PFSK-1 (cell line): ENCODE measurements at regions not wholly inside any gene's neighbourhood (a gene's known extent, or its start where the extent isn't known, plus 50 kb on each side); places are given as distances from the start of the nearest gene placed in this dataset.

Experiments used
- FOXP2 ChIP-seq: optimal IDR thresholded peaks from 2 replicates; pipeline ENCODE3; 2011; ENCODE audit warnings: borderline replicate concordance, control low read depth, inconsistent platforms; ENCODE audit not compliant: insufficient read depth; ENCODE audit errors: extremely low read length, extremely low read depth
- POLR2AphosphoS5 ChIP-seq: IDR thresholded peaks from 2 replicates; pipeline ENCODE4 v1.6.1; 2012; ENCODE audit warnings: low read depth, mild to moderate bottlenecking, control low read depth, low read length, moderate library complexity
- SIN3A ChIP-seq: IDR thresholded peaks from 2 replicates; pipeline ENCODE4 v1.6.1; 2012; ENCODE audit warnings: mild to moderate bottlenecking, low read length, moderate library complexity, borderline replicate concordance; ENCODE audit not compliant: insufficient read depth
- TAF1 ChIP-seq: IDR thresholded peaks from 2 replicates; pipeline ENCODE4 v1.6.1; 2012; ENCODE audit warnings: low read length, control low read depth, borderline replicate concordance; ENCODE audit not compliant: insufficient read depth
- TF ChIP-seq, protein P1 (sequence below), 2 experiments: IDR thresholded peaks; 2 replicates each; pipeline versions ENCODE4 v1.6.1 to v1.8.0; 2011 to 2012; ENCODE audit warnings: low read depth in 2 of 2, low read length in 2 of 2, control low read depth in 1 of 2, inconsistent platforms in 1 of 2, mild to moderate bottlenecking in 1 of 2, moderate library complexity in 1 of 2; ENCODE audit not compliant: insufficient read depth in 1 of 2

DNA sequence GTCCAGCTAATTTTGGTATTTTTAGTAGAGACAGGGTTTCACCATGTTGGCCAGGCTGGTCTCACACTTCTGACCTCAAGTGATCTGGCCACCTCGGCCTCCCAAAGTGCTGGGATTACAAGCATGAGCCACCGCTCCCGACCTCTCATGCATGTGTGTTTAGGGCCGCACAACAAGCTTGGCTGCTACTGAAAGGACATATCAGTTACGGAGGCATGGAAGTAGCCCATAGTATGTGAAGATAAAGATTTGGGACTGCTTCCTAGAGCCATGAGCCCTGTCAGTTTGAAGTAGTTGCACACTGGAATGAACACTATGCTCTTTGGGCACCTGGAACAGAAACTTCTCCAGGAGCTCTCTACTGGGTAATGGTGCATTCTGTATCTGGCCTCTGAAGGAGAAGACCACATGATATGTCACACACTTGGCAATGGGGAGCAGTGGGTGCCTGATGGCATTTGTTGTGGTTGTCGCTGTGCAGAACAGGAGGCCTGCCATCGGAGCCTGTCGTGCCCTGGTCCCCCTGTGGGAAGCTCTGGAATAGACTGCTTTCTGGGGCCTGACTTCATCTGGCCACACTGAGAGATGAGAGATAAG, 144.7 kb upstream of the KIF26B start:
- TF ChIP-seq, protein P1, sequence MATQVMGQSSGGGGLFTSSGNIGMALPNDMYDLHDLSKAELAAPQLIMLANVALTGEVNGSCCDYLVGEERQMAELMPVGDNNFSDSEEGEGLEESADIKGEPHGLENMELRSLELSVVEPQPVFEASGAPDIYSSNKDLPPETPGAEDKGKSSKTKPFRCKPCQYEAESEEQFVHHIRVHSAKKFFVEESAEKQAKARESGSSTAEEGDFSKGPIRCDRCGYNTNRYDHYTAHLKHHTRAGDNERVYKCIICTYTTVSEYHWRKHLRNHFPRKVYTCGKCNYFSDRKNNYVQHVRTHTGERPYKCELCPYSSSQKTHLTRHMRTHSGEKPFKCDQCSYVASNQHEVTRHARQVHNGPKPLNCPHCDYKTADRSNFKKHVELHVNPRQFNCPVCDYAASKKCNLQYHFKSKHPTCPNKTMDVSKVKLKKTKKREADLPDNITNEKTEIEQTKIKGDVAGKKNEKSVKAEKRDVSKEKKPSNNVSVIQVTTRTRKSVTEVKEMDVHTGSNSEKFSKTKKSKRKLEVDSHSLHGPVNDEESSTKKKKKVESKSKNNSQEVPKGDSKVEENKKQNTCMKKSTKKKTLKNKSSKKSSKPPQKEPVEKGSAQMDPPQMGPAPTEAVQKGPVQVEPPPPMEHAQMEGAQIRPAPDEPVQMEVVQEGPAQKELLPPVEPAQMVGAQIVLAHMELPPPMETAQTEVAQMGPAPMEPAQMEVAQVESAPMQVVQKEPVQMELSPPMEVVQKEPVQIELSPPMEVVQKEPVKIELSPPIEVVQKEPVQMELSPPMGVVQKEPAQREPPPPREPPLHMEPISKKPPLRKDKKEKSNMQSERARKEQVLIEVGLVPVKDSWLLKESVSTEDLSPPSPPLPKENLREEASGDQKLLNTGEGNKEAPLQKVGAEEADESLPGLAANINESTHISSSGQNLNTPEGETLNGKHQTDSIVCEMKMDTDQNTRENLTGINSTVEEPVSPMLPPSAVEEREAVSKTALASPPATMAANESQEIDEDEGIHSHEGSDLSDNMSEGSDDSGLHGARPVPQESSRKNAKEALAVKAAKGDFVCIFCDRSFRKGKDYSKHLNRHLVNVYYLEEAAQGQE (IDR thresholded peaks at IDR 0.05; ENCODE audit: insufficient read depth in 1 of 2, low read depth in 2 of 2, low read length in 2 of 2): no peak
- TF ChIP-seq POLR2AphosphoS5: no peak
- no peak for TF ChIP-seq TAF1
- no peak for TF ChIP-seq SIN3A
- no peak for TF ChIP-seq FOXP2
